ENCODE measurements at regions not wholly inside any gene's neighbourhood (a gene's known extent, or its start where the extent isn't known, plus 50 kb on each side); places are given as distances from the start of the nearest gene placed in this dataset.

- DNase-seq: no peak
Measured at GRCh38 chr16:63005356-63005755, 969.1 kb upstream of the CDH8 start.

GRCh38 chr16:62989480-62989879 is 953.2 kb upstream of the CDH8 start:
- no peak for DNase-seq

DNA sequence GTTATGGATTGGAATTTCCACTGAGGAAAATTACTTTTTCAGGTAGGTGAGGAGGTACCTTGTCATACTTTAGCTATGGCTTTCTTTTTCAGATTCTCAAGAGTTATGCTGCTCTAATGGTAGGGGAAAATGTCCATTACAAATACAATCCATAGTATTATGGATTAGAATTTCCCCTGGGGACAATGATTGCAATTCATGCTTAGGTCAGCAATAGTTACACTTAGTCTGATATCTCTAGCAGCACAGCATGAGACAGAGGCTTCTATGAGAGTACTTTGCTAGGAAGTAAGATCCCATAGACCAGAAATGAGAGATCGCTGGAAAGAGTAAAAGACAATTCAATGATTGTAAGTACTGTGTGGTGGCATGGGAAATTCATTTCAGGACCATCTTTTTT is 949.5 kb upstream of the CDH8 start:
- DNase-seq: no peak

DNA sequence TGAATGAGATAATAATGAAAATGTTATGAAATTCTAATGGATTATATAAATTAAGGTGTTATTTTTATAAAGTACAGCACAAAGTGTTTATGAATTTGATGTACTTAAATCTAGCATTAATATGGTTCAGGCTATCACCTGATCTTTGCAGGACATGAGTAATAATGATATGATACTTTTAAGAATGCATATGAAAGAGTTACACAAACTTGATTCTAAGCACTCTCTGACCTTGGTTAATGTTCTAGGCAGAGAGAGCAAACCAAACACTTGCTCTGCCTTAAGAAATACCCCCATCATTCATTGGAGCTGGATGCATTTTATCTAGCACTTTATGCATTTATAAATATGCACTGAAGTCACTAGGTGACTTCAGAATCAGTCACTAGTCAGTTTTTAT is 942.2 kb upstream of the CDH8 start:
- no peak for DNase-seq

GRCh38 chr16:62977876-62978275 is 941.6 kb upstream of the CDH8 start:
- no peak for DNase-seq

- no peak for DNase-seq
Measured at GRCh38 chr16:62974424-62974823, 938.2 kb upstream of the CDH8 start.

GRCh38 chr16:62970851-62971250 is 934.6 kb upstream of the CDH8 start:
- no peak for DNase-seq

DNA sequence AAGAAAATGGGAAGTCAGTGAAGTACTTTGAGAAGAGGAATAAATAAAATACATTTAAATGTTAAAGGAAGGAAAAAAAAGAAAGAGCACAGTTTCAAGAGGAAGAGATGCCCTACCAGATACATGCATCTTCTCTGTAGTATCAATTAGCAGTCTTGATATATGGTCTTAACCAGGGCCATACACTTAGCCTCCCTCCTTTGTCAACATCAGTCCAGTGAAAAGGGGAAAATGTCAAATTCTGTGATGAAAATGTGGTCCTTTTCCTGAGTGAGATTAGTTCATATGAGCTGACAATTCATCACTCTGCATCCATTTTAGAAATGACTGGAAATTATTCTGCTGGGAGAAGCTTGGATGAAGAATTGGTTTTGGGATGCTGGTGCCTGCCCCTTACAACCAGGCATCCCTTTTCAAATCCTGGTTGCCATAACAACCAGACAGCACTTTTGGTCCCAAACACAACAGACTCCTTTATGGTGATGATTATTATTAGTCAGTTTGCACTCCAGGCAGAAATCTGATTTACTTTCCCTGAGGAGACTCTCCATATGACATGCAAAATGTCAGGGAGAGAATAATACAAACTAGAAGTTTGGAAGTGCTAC is 933.6 kb upstream of the CDH8 start:
- no peak for DNase-seq

- DNase-seq: no peak
Measured at GRCh38 chr16:62967611-62968010, 931.4 kb upstream of the CDH8 start.

- DNase-seq: no peak
Measured at GRCh38 chr16:62967163-62967562, 930.9 kb upstream of the CDH8 start.

DNA sequence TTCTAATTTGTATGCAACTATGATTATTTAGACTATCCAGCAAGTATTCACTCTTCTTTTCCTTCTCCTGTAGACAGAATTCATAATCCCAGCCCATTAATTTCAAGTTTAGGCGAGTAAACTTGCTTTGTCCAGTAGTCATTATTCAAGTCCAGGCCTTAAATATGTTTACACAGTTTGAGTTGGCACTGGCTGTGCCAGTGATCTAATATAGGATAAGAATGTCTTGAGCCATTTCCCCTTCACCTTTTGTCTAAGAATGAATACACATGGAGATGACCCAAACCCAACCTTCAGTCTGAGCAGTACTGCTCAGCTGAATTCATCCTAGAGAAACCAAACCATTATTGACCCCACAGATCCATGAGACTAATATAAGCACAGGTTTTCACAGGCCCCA is 930.4 kb upstream of the CDH8 start:
- no peak for DNase-seq

DNA sequence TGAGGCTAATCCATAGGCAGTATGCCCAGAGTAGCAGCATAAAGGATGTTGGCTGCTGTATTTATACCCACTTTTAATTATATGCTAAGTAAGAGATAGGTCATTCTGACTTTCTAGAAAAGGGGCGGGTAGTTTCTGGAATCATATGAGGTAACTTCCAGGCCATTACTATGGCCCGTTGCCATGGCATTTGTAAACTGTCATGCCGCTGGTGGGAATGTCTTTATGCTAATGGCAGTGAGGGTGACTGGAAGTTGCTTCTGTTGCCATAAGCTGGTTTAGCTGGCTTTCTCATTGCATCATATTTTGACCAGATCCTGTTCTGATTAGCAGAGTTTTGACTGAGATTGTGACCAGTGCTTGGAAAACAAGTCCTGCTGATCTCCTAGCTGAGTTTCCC is 929.6 kb upstream of the CDH8 start:
- DNase-seq: no peak

GRCh38 chr16:62963846-62964245 is 927.6 kb upstream of the CDH8 start:
- DNase-seq: no peak

DNA sequence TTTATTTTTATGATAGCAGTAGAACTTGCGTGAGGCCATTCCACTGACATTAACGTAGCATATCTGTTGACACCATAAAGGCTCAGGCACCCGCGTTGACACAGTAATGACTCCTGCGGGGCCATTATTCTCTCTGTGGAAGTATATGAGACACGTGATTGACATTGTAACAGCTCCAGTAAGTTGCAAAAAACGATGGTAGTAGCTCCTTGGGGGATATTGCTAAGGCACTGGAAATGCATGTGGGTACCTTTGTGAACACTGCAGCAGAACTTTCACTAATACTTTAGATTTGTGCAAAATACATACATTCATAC is 918.8 kb upstream of the CDH8 start:
- no peak for DNase-seq

GRCh38 chr16:62954144-62955032 is 918.1 kb upstream of the CDH8 start:
- no peak for DNase-seq

DNA sequence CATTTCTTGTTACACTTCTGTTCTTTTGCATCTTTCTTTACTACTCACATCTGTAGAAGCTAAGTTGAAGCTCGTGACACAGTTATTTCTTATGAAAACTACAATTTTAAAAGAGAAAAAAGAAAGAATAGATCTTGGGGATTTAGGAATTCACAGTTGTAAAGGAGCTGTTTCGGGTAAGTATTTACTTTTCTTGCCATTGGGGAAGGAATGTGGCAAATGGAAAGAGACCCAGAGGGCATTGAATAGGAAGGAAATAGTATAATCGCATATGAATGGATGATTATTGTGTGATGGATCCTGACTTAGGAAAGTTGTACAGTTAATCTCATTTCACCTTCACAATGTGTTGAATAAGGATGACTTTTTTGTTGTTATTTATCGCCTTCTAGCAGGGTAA is 914.1 kb upstream of the CDH8 start:
- DNase-seq: no peak

DNA sequence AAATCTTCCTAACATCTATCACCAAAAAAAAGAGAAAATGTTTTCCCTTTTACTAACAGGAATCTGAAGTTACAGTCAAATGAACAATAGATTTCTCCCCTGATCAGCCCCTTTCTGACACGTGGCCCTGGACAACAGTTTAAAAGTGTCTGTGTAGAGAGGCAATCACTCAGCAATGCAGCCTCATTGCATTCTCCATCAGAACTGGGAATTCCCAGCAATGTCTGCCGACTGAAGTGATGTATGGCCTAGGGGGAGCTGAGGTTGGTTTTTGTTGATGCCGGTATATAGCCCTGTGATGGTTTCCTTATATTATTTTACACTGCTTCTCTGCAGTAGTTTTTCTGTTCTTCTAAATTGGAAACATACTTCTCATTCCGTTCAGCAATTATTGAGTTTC is 904.3 kb upstream of the CDH8 start:
- no peak for DNase-seq

DNA sequence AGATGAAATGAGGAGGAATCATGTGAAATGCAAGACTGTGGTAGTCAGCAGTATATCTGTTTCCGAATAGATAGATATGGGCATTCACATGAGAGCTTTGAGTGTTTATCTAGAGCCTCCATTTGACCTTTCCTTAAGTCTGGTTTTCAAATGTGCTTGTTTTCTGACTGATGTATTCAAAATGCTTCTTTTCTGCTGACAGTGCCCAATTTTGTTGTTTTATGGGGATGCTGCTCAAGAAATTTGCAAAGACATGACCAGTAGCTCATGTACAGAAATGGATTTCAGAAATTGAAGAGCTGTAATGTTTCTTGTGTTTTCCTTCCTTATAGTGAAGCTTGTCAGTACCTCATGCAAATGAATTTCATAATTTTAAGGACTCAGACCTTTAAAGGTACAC is 903.4 kb upstream of the CDH8 start:
- no peak for DNase-seq

GRCh38 chr16:62933929-62934328 is 897.7 kb upstream of the CDH8 start:
- no peak for DNase-seq

DNA sequence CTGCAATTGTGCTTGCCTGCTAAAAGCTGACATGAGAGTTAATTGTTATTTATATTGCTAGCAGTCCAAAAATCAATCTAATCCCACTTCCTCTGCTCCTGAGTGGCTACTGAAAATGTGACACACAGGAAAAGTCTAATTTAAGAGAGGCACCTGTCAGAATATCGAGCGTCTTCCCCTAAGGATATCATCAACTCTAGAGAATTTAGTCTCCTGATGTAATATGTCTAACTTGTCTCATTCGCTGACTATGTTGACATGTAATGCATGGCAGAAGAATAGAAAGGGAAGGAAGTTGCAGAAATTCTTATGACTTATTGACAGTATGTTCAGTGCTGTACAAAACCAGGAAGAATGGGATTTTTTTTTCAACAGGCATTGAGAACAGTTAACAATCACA is 893.4 kb upstream of the CDH8 start:
- DNase-seq: no peak

GRCh38 chr16:62927122-62927521 is 890.9 kb upstream of the CDH8 start:
- DNase-seq: no peak

DNA sequence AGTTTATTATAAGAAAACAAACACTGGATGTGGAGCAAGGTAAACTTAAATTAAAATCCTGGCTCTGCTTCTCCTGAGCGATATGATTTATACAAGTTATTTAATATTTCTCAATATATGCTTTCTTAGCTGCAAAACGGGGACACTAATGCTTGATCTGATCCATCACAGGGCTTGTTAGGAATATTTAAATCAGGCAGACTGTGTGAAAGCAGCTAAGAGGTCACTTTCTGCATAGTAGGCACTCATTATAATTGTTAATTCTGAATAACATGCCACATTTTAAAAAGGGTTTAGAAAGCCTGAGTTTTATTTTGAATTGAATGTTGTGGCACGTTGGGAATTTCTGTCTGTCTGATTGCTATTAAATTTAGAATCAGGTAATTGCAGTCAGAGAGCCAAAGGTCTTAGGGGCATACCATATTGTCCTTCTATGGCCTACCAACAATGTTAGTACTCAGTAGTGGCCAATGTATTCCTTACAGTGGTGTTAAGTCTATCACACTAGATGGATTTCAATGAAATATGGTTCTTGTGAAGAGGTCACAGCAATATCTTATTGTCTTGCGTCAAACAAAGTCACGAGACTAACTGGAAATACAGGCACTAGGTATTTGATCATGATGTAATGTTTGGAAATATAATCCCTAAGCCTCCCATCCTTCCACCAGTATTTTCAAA is 890.0 kb upstream of the CDH8 start:
- no peak for DNase-seq

DNA sequence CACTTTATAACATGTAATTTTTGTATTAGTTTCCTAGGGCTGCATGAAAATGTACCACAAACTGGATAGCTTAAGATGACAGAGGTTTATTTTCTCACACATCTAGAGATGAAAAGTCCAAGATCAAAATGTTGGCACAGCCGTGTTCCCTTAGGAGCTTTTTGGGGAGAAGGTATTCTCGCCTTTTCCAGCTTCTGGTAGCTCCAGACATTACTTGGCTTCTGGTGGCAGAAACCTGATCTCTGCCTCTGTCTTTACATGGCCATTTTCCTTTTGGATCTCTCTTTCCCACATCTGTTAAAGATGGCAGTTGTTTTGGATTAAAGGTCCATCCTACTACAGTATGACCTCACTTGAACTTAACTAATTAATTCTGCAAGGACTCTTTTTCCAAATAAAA is 885.7 kb upstream of the CDH8 start:
- DNase-seq: no peak

DNA sequence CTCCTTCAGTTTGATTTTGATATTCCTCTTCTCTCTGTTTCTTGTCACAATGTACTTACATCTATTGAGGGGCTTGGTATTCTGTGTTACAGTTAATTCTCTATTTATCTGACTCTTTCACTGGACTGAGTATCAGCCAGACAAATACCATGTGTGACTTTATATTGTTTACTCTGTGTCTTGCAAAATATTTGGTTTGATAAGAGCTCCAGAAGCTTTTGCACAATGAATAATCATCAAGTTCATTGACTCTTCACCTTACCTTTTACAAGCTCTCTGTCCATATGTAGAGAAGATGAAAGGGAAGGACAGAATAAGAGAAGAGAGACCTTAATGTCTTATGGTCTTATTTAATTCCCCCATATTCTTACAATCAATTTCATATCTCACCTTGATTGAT is 877.7 kb upstream of the CDH8 start:
- DNase-seq: no peak

Data from GF-D8 (cell line).